SK-N-SH (cell line): ENCODE measurements at regions not wholly inside any gene's neighbourhood (a gene's known extent, or its start where the extent isn't known, plus 50 kb on each side); places are given as distances from the start of the nearest gene placed in this dataset.

ENCODE experiments used
- EP300 ChIP-seq, 2 experiments: IDR thresholded peaks; 2 replicates each; pipeline versions ENCODE4 v1.4.0 to v1.6.1; 2012; ENCODE audit warnings: borderline replicate concordance in 1 of 2, low read depth in 1 of 2, low read length in 1 of 2
- JUND ChIP-seq: IDR thresholded peaks from 2 replicates; pipeline ENCODE4 v1.4.0; 2012
- RAD21 ChIP-seq: IDR thresholded peaks from 2 replicates; pipeline ENCODE4 v1.6.1; 2012; ENCODE audit warnings: mild to moderate bottlenecking, low read length
- YY1 ChIP-seq: IDR thresholded peaks from 2 replicates; pipeline ENCODE4 v1.4.0; 2012; ENCODE audit warnings: low read depth, mild to moderate bottlenecking
- TF ChIP-seq, protein P1 (sequence below): fragments of 200-600 bp; sonication (generic); IDR thresholded peaks from 2 replicates; pipeline ENCODE4 v1.6.1; 2017; ENCODE audit warnings: antibody characterized with exemption, mild to moderate bottlenecking, moderate library complexity
- TF ChIP-seq, protein P2 (sequence below): fragments of 150-350 bp; IDR thresholded peaks from 2 replicates; pipeline ENCODE4 v1.6.1; 2017; ENCODE audit warnings: antibody characterized with exemption, low read length, low read depth, borderline replicate concordance
- TF ChIP-seq, protein P3 (sequence below): IDR thresholded peaks from 2 replicates; pipeline ENCODE4 v1.4.0; 2012; ENCODE audit warnings: low read depth
- TF ChIP-seq, protein P4 (sequence below): IDR thresholded peaks from 2 replicates; pipeline ENCODE4; 2012

DNA sequence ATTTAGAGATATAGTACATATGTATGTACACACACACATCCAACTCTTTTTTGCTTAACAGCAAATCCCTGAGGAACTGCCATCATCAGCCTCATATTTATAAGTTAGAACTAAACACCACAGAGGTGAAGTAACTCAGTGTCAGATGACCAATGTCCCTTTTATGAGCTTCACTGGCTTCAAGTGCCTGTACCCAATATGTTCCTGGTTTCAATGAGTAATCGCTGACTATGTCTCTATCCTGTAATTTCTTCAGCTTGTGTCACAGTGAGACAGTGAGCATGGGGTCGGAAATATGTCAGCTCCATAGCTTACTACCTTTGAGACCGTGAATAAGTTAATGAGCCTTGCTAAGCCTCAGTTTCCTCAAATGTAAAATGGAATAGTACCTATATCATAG, 136.2 kb upstream of the RASGEF1B start:
- TF ChIP-seq, protein P1, sequence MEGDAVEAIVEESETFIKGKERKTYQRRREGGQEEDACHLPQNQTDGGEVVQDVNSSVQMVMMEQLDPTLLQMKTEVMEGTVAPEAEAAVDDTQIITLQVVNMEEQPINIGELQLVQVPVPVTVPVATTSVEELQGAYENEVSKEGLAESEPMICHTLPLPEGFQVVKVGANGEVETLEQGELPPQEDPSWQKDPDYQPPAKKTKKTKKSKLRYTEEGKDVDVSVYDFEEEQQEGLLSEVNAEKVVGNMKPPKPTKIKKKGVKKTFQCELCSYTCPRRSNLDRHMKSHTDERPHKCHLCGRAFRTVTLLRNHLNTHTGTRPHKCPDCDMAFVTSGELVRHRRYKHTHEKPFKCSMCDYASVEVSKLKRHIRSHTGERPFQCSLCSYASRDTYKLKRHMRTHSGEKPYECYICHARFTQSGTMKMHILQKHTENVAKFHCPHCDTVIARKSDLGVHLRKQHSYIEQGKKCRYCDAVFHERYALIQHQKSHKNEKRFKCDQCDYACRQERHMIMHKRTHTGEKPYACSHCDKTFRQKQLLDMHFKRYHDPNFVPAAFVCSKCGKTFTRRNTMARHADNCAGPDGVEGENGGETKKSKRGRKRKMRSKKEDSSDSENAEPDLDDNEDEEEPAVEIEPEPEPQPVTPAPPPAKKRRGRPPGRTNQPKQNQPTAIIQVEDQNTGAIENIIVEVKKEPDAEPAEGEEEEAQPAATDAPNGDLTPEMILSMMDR = no peak
- TF ChIP-seq EP300 (IDR thresholded peaks at IDR 0.05; ENCODE audit: borderline replicate concordance in 1 of 2, low read depth in 1 of 2, low read length in 1 of 2) (no peak), JUND (no peak), RAD21 (no peak), YY1 (no peak)
- TF ChIP-seq, protein P2, sequence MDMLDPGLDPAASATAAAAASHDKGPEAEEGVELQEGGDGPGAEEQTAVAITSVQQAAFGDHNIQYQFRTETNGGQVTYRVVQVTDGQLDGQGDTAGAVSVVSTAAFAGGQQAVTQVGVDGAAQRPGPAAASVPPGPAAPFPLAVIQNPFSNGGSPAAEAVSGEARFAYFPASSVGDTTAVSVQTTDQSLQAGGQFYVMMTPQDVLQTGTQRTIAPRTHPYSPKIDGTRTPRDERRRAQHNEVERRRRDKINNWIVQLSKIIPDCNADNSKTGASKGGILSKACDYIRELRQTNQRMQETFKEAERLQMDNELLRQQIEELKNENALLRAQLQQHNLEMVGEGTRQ = no peak
- TF ChIP-seq, protein P3, sequence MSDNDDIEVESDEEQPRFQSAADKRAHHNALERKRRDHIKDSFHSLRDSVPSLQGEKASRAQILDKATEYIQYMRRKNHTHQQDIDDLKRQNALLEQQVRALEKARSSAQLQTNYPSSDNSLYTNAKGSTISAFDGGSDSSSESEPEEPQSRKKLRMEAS = no peak
- TF ChIP-seq, protein P4, sequence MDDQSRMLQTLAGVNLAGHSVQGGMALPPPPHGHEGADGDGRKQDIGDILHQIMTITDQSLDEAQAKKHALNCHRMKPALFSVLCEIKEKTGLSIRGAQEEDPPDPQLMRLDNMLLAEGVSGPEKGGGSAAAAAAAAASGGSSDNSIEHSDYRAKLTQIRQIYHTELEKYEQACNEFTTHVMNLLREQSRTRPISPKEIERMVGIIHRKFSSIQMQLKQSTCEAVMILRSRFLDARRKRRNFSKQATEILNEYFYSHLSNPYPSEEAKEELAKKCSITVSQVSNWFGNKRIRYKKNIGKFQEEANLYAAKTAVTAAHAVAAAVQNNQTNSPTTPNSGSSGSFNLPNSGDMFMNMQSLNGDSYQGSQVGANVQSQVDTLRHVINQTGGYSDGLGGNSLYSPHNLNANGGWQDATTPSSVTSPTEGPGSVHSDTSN = no peak
